HG03066 (cell line): ENCODE measurements at regions not wholly inside any gene's neighbourhood (a gene's known extent, or its start where the extent isn't known, plus 50 kb on each side); places are given as distances from the start of the nearest gene placed in this dataset.
"Not testable (repeated sequence)": the region's sequence is repeated elsewhere in the genome, so short reads cannot be mapped to it uniquely, and the experiment has no call there.

ENCODE experiments used
- ATAC-seq: cut with Tn5 transposase; IDR thresholded peaks from one replicate; pipeline ENCODE4 v1.9.1; 2021; ENCODE audit warnings: low read depth; ENCODE audit not compliant: unreplicated experiment

DNA sequence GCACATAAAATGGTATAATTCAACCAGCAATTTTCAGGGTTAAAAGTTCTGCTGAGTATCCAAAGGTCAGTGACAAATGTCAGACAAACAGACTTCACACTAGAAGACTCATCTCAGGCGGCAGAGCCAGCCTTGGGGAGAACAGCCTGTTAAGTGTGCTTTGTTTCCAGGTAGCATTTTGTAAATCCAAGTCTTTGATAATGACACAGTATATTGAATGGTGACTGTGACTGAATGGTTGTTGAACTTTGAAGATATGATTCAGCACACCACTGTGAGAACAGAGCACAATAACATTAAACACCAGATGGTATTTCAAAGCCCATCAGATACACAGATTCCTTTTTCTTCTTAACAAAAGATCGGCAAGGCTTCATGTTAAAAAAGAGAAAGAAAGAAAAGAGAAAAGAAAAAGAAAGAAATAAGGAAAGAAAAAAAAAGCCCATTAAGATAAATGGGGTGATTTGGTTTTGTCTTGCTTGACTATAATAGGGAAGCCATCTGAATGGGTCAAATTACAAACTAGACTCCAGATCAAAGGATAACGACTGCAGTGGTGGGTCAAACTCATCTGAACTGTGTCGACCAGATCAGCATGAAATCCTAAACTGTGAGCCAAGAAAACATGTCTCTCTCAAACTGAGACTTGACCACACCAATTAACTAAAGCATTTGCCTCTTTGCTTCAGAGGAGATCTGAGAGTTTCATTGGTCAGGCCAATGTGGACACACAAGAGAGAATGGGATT is 313.0 kb upstream of the ZNF608 start:
- ATAC-seq = no peak

DNA sequence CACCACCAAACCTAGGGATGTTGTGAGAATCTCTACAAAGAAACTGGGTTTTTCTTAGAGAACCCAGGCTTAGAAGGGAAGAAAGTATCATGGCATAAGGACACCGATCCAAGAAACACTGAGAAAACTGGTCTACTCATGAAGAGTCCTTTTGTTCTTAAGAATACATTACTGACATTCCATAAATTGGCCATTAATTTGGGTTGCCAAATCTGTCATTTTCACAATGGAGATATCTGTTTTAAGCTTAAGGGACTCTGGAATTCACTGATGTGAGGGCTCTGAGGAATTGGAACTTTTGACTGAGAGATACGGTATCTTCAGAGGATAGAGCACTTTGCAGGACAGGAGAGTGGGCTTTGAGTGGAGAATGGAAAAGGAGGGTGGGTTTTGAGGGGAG is 315.3 kb upstream of the ZNF608 start:
- no peak for ATAC-seq

DNA sequence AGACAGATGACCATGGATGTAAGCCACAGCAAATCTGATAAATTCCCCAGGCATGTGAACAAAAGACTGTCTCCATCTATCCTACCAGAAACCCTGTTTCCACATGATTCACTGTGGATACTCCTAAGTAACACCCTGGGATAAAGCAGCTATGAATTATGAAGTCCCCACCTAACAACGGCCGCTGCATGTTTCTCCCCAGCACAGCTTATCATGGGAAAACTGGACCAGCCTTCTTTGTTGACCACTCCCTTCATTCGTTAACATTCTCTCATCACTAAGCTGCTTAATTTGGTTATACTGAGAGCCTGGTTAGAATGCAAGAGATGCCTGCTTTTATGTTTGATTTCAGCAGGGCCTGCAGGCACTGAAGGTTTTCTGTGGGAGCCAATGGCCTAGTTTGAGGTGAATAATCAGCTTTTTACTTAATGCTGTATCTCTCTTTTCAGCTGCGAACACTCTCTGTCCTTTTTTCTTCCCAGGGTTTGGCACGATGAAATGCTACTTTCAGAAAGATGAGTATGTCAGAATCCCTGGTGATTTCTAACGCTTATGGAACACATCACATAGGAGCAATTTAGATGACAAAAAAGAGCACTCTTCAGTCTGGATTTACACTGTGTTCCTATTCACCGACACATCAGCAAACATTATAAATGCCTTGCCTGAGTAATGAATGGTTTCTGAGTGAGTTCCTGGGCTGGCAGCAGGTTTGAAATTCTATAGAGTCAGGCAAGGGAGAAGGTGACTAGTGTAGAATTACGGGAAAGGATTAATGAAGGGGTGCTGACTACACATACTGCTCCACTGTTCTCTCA is 318.4 kb upstream of the ZNF608 start:
- no peak for ATAC-seq

DNA sequence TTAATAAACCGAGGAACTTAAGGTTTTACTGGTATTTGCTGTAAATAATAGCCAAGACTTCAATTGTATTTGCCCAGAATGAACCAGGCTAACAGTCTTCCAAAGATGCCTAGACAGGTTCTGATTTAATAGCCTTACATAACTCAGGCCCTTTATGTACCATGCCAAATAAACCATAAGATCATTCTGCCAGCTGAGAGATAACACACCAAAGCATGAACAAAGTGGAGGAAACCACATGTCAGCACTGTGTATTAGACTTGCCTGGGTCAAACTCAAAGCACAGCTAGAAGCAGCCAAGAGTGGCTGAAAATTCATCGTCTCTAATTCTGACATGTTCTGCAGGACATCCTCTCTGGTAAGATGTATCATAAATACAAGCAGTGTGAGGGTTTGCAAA is 319.3 kb upstream of the ZNF608 start:
- ATAC-seq = no peak

DNA sequence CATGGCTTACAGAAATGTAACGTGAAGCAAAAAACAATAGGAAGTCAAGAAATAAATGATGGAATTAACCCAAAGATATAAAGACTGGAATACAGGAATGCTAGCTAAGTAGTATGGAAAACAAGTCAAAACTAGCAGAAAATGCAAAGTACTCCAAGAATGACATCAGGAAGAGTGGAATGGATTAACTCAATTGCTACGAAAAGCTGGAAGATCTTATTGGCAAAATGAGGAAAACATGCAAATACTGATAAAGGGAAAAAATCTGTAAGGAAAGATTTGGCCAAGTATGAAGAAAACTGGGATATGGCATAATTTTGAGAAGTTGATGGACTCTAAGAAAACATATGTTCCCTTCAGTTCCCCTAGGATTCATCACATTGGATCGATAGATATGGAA is 324.5 kb upstream of the ZNF608 start:
- ATAC-seq = no peak

DNA sequence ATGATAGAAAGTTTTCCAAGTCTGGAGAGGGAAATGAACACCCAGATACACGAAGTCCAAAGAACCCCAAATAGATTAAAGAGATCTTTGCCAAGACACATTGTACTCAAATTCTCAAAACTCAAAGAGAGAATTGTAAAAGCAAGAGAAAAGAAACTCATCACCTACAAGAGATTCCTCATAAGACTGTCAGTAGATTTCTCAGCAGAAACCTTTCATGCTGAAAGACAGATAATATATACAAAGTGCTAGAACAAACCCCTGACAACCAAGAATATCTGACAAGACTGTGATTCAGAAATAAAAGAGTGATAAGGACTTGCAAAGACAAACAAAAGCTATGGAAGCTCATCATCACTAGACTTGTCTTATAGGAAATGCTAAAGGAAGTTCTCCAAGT is 326.7 kb upstream of the ZNF608 start:
- ATAC-seq = no peak

DNA sequence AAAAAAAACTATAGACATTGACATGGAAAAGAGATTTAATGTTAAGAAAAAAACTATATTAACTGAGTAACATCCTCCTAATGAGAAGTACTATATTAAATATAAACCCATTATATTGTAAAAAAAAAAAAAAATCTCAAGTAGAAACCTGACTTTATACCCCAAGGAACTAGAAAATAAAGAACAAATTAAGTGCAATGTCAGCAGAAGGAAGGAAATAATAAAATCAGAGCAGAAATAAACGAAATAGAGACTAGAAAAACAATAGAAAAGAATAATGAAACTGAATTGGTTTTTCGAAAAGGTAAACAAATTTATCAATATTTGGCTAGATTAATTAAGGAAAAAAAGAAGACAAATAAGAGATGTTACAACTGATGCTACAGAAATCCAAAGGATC is 329.1 kb upstream of the ZNF608 start:
- ATAC-seq = no peak

DNA sequence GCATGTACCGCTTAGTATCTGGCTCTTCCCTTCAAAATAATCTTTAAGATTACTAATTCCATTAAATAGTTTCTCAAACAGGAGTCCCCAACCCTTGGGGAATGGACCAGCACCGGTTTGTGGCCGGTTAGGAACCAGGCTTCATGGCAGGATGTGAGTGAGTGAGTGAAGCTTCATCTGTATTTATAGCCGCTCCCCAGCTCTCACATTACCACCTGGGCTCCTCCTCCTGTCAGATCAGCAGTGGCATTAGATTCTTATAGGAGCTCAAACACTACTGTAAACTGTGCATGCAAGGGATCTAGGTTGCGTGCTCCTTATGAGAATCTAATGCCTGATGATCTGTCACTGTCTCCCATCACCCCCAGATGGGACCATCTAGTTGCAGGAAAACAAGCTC is 332.6 kb upstream of the ZNF608 start:
- ATAC-seq = not testable (repeated sequence)

DNA sequence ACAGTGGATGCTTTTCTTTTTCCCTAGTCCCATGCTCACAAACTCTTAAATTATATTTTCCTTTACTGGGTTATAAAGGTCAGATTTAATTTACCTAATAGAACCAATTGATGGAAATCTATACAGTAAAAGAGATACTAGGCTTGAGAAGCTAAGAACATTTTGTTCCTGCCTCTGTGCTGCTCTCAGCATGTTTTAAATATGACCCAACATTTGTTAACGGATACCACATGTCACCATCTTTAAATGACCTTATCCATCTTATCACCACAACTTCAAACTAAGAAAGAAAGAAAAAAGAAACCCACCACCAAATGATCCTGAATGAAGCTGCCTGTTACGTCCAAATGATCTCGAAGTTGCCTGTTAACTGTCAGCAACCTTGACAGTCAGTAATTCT is 334.7 kb upstream of the ZNF608 start:
- no peak for ATAC-seq

DNA sequence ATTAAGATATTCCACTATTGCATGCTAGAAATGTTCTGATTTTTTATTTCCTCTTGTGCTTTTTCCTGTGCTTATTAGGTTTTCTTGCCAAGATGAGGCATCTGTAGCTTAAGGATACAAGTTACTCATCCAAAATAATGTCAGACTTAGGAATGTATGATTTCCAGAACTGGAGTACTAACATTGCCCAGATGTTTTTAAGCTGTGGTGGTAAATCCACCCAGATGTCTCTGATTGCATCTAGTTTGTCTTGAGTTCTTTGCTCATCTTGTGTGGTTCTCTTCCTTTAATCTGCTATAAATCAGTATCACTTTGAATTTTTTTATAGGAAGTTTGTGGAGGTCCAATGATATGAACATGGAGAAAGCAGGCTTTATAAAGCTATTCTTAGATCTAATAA is 337.5 kb upstream of the ZNF608 start:
- ATAC-seq = no peak

DNA sequence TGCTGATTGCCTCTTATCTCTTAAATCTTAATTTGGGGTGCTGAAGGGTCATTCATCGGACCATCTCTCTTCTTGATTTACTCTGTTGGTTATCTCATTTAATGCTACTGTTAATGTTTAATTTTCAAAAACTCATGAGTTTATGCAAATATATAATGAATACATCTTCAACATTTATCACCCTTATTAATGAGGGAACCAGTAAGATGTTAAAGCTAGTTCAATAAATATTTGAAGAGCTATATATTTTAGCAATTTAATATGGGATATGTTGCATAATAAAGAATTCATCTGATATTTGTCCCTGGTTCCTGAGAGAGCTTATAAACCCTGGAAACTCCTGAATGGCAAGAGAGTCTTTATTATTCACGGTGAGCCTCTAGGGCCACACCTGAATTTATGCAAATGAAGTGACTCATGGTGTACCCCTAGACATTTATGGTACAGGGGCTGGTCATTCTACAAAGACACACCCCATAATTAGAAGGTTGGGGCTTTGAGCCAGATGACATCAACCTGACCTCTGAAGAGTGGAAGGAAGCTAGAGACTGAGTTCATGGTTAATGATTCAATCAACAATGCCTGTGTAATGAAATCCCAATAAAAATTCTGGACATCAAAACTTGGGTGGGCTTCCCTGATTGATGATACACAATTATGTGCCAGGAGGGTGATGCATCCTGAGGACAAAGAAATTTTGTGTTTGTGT is 339.5 kb upstream of the ZNF608 start:
- ATAC-seq = no peak

DNA sequence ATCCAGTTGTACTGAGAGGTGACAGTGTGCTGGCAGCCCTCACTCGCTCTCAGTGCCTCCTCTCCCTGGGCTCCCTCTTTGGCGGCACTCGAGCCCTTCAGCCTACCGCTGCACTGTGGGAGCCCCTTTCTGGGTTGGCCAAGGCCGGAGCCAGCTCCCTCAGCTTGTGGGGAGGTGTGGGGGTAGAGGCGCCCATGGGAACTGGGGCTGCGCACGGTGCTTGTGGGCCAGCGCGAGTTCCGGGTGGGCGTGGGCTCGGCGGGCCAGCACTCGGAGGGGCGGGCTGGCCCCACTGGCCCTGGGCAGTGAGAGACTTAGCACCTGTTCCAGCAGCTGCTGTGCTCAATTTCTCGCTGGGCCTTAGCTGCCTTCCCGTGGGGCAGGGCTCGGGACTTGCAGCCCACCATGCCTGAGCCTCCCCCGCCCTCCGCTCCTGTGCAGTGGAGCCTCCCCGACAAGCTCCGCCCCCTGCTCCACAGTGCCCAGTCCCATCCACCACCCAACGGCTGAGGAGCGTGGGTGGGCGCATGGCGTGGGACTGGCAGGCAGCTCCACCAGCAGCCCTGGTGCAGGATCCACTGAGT is 342.2 kb upstream of the ZNF608 start:
- no peak for ATAC-seq

DNA sequence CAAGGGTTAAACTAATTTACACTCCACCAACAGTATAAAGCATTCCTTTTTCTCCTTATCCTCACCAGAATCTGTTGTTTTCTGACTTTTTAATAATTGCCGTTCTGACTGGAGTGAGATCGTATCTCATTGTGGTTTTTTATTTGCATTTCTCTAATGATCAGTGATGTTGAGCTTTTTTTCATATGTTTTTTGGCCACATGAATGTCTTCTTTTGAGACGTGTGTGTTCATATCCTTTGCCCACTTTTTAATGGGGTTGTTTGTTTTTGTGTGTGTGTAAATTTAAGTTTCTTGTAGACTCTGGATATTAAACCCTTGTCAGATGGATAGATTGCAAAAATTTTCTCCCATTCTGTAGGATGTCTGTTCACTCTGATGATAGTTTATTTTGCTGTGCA is 345.7 kb upstream of the ZNF608 start:
- ATAC-seq = not testable (repeated sequence)

DNA sequence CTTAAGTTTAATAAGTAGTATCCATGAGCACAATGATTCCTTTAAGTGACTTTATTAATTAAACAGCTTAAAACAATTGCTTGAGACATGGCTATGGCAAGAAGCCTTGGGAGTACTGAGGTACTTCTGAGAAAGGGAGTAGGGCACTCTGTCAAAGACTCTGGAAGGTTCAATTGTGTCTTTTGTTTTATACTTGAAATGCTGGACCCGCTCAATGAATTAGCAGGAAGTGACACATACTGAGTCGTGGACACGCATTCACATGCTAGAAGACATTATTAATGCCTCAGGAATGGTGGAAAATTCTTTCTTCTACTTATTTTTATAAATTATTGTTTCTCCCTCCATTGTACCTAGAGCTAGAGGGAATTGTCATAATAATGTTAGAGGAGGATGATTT is 347.3 kb upstream of the ZNF608 start:
- no peak for ATAC-seq

DNA sequence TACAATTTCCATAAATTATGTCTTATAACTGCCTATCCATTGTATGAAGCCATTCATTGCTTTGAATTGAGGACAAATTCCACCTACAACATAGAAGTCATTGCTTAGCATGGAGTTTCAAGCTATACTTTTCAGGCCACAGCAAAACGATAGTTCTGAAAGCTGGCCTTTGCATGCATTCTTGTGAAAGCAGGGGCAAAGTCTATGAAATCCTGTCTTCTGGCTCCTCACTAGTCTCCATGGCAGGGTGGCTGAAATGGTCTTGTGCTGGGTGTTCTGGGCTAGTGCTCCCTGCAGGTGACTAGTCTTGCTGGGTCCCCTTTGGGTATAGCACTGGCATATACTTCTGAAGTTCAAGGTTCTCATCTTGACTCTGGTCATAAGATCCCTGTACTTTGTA is 353.9 kb upstream of the ZNF608 start:
- ATAC-seq = no peak

DNA sequence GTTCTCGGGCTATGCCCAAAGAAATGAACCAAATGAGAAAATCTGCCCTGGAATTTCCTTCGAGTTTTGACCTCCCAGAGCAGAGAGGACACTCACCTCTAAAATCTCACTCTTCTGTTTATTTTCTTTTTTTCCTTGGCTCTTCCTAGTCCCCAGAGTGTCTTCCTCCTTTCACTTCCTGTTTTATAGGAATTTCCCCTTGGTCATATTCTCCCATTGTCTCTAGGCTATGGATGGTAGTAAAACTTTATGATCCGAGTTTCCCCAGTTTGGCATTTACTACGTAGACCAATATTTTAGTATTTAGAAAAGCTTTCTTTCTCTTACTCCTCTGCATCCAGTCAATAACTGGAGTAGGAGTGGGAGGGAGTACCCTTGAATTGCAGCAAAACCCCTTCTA is 354.5 kb upstream of the ZNF608 start:
- ATAC-seq = no peak

DNA sequence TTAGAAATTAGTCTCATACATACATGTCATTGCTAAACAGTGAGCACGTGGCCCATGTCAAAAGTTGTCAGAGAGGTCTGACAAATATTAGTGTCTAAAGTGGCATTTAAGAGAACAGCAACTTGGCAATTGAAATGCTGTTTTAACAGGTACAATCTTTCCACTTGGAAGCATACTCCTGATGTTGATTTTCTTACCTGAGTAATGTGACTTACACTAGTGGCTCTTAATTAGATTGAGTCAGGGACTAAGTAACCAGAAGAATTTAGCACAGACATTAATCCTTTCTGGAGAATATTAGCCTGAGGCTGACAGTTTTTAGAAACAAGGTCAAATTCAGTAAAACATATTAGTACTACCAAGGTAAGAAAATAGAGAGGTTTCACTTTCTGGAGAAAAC is 357.0 kb upstream of the ZNF608 start:
- no peak for ATAC-seq

DNA sequence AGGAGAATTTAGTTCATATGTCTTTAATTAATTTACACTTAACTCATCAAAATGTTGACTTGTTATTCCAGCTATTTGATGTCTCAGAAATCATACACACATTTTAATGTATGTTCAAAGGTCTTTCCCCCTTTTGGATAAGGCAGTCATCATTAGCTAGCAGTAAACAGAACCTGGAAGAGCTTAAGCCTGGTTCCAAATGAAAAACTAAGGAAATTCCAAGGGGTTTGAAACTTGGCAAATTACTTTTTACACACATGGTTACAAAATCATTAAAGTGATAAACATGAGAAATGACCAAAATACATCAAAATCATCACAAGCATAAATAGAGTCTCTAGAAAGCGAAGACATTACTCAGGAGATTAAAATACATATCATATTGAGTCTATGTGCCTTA is 359.8 kb upstream of the ZNF608 start:
- ATAC-seq = no peak

DNA sequence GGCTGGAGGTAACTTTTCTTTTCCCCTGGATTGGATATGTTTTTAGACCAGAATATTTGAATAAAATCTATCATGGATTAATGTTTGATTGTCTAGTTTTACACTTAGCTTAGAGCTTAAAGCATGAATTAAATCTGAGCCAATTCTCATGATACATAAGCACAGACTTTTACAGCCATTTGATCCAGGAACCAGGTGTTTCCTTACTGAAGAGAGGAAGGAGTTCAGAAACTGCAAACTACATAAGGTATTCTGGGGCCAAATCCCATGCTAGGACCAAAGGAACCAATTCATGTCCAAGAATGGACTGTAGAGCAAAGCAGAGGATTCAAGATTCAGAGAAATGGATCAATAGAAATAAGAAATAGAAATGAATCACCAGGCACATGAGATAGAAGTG is 360.4 kb upstream of the ZNF608 start:
- no peak for ATAC-seq

DNA sequence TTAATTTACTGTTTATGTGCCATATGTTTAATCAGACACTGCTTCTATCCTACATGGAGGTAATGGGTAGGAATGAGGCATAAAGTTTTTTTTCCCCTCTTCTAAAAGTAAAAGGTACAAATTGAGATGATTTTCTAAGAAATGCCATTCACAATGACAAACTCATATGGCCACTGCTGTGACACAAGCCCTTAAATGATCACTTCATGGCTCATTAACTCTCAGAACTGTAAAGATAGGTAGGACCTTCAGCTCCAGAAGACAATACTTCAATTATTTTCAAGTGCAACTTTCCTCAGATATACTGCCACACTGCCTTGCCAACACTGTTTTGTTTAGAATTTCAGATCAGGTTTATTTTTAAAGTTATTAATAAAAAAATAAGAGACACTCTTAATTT is 362.9 kb upstream of the ZNF608 start:
- ATAC-seq = no peak

DNA sequence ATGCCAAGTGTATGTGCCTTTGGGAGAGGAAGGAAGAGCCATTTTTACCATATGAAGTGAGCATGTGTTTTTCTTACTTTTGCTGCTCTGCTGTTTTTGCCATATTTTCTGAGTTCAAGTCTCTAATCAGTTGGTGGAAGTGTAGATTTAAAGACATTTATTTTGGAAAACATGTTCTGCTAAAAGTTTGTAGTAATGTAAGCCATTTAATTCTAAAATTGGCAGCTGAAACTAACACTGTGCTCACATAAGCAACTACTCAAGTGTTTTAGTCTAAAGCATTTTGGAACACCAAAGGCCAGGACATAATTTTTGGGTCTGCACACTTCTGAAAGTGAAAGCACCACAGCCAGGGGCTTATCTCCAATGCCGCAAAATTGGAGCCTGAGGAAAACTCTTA is 363.4 kb upstream of the ZNF608 start:
- no peak for ATAC-seq
